NCI-H82 (cell line): ENCODE measurements at regions not wholly inside any gene's neighbourhood (a gene's known extent, or its start where the extent isn't known, plus 50 kb on each side); places are given as distances from the start of the nearest gene placed in this dataset.

Experiments used
- DNase-seq: peaks from one replicate; lab custom pipeline; 2025; lab: John Stamatoyannopoulos, UW

DNA sequence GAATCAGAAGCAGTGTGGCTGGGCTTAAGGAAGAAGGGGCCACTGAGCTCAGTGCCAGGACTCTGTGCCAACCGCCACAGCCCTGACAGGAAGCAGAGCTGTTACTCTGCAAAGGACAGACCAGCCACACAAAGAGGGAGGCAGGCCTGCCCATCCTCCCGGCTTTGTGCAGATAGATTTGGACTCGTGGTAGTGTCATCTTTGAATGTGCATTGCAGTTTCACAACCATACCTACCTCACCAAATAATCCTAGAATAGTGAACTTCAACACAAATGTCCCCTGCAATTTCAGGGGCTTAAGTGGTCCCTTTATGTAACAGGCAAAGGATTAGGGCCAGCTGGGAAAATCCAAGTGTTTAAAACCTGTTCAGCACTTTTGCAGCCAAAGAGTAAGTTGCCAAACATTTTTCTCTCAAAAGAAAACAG, 55.1 kb upstream of the CLDN10 start:
- peak; percentile 30 for DNase-seq

DNA sequence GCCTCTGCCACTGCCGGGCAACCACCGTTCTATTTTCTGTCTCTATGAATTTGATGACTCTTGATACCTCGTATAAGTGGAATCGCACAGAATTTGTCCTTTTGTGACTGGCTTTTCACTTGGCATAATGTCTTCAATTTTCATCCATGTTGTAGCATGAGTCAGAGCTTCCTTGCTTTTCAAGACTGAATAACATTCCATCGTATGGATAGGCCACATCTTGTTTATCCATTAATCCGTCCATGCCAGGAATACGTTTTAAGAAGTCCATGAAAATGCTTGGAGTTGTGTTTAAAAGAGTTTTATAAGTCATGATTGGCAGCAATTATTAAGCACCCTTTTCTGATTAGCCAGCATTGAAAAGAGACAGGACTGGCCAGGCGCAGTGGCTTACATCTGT, 53.6 kb upstream of the CLDN10 start:
- no peak for DNase-seq

DNA sequence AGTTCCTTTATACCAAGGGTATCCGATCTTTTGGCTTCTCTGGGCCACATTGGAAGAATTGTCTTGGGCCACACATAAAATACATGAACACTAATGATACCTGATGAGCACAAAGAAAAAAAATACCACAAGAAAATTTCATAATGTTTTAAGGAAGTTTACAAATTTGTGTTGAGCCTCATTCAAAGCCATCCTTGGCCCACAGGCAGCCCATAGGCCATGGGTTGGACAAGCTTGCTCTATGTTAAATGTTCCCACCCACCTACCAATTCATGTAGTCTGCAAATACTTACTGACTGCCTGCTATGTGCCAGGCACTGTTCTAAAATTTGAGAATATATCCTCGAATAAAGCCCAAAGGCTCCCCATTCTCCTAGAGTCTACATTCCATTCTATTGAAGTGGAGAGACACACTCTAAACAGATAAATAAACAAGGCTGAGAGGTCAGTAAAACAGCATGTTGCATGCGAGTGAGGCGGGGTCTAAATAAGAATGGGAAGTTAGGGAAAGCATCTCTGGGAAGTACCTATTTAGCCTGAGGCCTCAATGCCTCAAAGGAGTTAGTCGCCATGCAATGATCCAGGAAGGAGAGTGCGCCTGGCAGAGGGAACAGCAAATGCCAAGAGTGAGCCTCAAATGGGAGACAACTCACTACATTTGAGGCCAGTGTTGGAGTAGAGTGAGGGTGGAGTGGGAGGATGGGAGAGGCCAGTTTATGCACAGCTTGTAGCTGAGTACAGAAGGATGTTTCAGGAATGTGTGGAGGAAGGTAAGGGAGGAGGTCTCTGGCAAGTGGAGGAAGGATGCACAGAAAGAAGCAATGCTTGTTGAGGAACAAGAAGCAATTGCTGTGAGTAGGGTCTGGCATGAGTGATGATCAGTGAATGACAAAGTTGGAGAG, 52.5 kb upstream of the CLDN10 start:
- no peak for DNase-seq

DNA sequence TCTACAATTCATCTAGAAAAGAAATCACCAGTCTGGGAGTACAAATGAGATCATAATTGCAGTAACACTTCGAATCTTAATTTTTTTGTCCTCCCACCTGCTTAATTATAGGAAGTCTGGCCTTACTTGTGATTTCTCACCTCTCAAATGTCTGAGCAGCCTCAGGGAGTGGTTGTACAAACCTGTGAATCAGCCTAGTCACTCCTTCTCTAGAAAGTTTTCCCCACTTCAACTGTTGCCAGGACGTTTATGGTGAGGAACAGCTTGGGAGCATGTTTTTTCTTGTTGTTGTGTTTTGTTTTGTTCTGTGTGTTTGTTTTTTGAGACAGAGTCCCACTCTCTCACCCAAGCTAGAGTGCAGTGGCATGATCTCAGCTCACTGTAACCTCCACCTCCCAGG, 50.3 kb upstream of the CLDN10 start:
- no peak for DNase-seq
